ENCODE measurements at regions not wholly inside any gene's neighbourhood (a gene's known extent, or its start where the extent isn't known, plus 50 kb on each side); places are given as distances from the start of the nearest gene placed in this dataset.
A peak's percentile ranks its signal among the peaks of the same experiment; 100 is the strongest.
"Not testable (repeated sequence)": the region's sequence is repeated elsewhere in the genome, so short reads cannot be mapped to it uniquely, and the experiment has no call there.

GRCh38 chr22:49702068-49702397 is 125.6 kb downstream of the BRD1 start:
- peaks cover 0 to 12% of the 10 kb centered on the region in 2 donors for H3K27me3 ChIP-seq
- TF ChIP-seq CTCF (IDR thresholded peaks at IDR 0.05): no peak
- no peak for DNase-seq (ENCODE audit: low spot score)

DNA sequence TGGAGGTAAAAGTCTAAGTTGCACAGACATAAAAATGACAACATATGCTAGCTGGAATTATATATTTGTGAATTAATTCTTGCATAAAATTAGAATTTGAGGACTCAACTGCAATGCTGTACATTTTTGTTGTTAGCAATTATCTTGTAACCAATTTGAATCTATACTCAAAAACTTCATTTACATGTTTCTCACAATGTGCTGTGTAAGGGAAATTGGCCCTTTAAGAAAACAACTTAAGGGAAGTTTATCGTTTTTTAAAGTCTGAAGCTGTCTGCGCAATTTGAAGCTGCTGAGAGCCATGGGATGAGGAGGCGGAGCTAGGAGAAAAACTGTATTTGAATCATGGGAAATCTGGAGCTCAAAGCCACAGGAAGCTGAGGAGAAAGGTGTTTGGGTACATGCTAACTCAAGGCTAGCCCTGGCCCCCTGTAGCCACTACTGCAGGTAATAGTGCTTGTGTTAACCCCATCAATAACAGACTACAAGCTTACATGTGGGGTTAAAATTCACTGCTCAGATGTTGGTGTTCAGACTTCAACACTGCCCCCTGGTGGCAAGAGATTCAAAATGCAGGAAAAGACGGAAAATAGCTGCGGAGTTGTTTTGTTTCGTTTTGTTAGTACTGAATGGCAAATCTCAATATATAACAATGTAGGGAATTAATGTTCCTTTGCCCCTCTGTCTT is 126.1 kb downstream of the BRD1 start:
- peak in 1 of 2 donors; percentile 46 for TF ChIP-seq CTCF (IDR thresholded peaks at IDR 0.05)
- H3K4me3 ChIP-seq: no peak overlapping the region
- peaks cover 0 to 27% of the 10 kb centered on the region in 2 donors for H3K9me3 ChIP-seq
- no peak overlapping the region for H3K27ac ChIP-seq
- peaks cover 0 to 12% of the 10 kb centered on the region in 2 donors for H3K27me3 ChIP-seq
- no peaks in the 10 kb centered on the region for H3K36me3 ChIP-seq
- no peaks in the 10 kb centered on the region for H3K4me1 ChIP-seq
- no peak for DNase-seq (ENCODE audit: low spot score)

More at GRCh38 chr22:49702068-49702397, 125.6 kb downstream of the BRD1 start:
- no peaks in the 10 kb centered on the region for H3K36me3 ChIP-seq
- H3K27ac ChIP-seq: no peak overlapping the region
- peaks cover 0 to 24% of the 10 kb centered on the region in 2 donors for H3K9me3 ChIP-seq
- H3K4me1 ChIP-seq: no peaks in the 10 kb centered on the region
- no peak overlapping the region for H3K4me3 ChIP-seq

- no peaks in the 10 kb centered on the region for H3K36me3 ChIP-seq
- H3K4me3 ChIP-seq: no peak overlapping the region
- peaks cover 0 to 9% of the 10 kb centered on the region in 2 donors for H3K27me3 ChIP-seq
- no peak for TF ChIP-seq CTCF (IDR thresholded peaks at IDR 0.05)
- peaks cover 0 to 27% of the 10 kb centered on the region in 2 donors for H3K9me3 ChIP-seq
- DNase-seq (ENCODE audit: low spot score): no peak
- H3K4me1 ChIP-seq: no peaks in the 10 kb centered on the region
- no peak overlapping the region for H3K27ac ChIP-seq
Observed at GRCh38 chr22:49699928-49700498, 127.7 kb downstream of the BRD1 start.

- Histone ChIP-seq H3K4me1 (no peaks in the 10 kb centered on the region), H3K27ac (no peak overlapping the region), H3K4me3 (no peak overlapping the region), H3K36me3 (no peaks in the 10 kb centered on the region), H3K27me3 (peaks cover 0 to 4% of the 10 kb centered on the region in 2 donors), H3K9me3 (peaks cover 0 to 27% of the 10 kb centered on the region in 2 donors)
- no peak for TF ChIP-seq CTCF (IDR thresholded peaks at IDR 0.05)
- no peak for DNase-seq (ENCODE audit: low spot score)
Observed at GRCh38 chr22:49699476-49699875, 128.2 kb downstream of the BRD1 start.

- not testable (repeated sequence) for H3K4me3 ChIP-seq; H3K27me3 ChIP-seq; DNase-seq (ENCODE audit: low spot score); H3K4me1 ChIP-seq; H3K27ac ChIP-seq; H3K36me3 ChIP-seq
- peaks cover 0 to 27% of the 10 kb centered on the region in 2 donors for H3K9me3 ChIP-seq
Observed at GRCh38 chr22:49698616-49699015, 129.1 kb downstream of the BRD1 start.

- no peaks in the 10 kb centered on the region for H3K27me3 ChIP-seq
- H3K4me3 ChIP-seq: no peak overlapping the region
- H3K9me3 ChIP-seq: peaks cover 0 to 21% of the 10 kb centered on the region in 2 donors
- DNase-seq (ENCODE audit: low spot score): no peak
- no peak overlapping the region for H3K27ac ChIP-seq
- H3K36me3 ChIP-seq: no peaks in the 10 kb centered on the region
- no peaks in the 10 kb centered on the region for H3K4me1 ChIP-seq
- no peak for TF ChIP-seq CTCF (IDR thresholded peaks at IDR 0.05)
Observed at GRCh38 chr22:49697047-49697446, 130.6 kb downstream of the BRD1 start.

All from right atrium auricular region (tissue), 2 donors.